H9 (cell line): ENCODE measurements at regions not wholly inside any gene's neighbourhood (a gene's known extent, or its start where the extent isn't known, plus 50 kb on each side); places are given as distances from the start of the nearest gene placed in this dataset.

Experiments used
- DNase-seq: peaks from one replicate; pipeline ENCODE4 v3.0.0-alpha.2; 2017
- H2AFZ ChIP-seq: one replicate; pipeline ENCODE4 v1.6.1; 2013; ENCODE audit warnings: mild to moderate bottlenecking, low read length, control low read depth, moderate library complexity
- H2AK5ac ChIP-seq: 2 replicates; pipeline ENCODE4 v1.6.1; 2013; ENCODE audit warnings: low read length, control low read depth, mixed read lengths; ENCODE audit not compliant: insufficient read length
- H2BK120ac ChIP-seq: one replicate; pipeline ENCODE4 v1.6.1; 2013; ENCODE audit warnings: low read depth, mild to moderate bottlenecking, low read length, control low read depth, inconsistent platforms; ENCODE audit not compliant: poor library complexity, severe bottlenecking
- H2BK12ac ChIP-seq: 2 replicates; pipeline ENCODE4 v1.6.1; 2013; ENCODE audit warnings: low read length, control low read depth, mixed read lengths, low read depth; ENCODE audit not compliant: insufficient read length
- H2BK15ac ChIP-seq: 2 replicates; pipeline ENCODE4 v1.6.1; 2013; ENCODE audit warnings: low read depth, low read length, control low read depth
- H2BK20ac ChIP-seq: one replicate; pipeline ENCODE4 v1.6.1; 2013; ENCODE audit warnings: low read depth, mild to moderate bottlenecking, low read length, control low read depth, inconsistent platforms; ENCODE audit not compliant: poor library complexity, severe bottlenecking
- H2BK5ac ChIP-seq: 2 replicates; pipeline ENCODE4 v1.6.1; 2013; ENCODE audit warnings: low read length, control low read depth, mixed read lengths; ENCODE audit not compliant: insufficient read length
- H3K14ac ChIP-seq: 2 replicates; pipeline ENCODE4 v1.6.1; 2013; ENCODE audit warnings: low read length, control low read depth; ENCODE audit not compliant: insufficient read depth
- H3K18ac ChIP-seq: 2 replicates; pipeline ENCODE4 v1.6.1; 2013; ENCODE audit warnings: low read depth, mild to moderate bottlenecking, mixed read lengths, low read length, control low read depth; ENCODE audit not compliant: insufficient read length
- H3K23ac ChIP-seq: 2 replicates; pipeline ENCODE4 v1.6.1; 2013; ENCODE audit warnings: low read length, control low read depth, mixed read lengths, low read depth; ENCODE audit not compliant: insufficient read length
- H3K23me2 ChIP-seq: 2 replicates; pipeline ENCODE4 v1.6.1; 2013; ENCODE audit warnings: low read depth, mild to moderate bottlenecking, mixed read lengths, low read length, control low read depth; ENCODE audit not compliant: insufficient read length, poor library complexity, severe bottlenecking
- H3K27ac ChIP-seq: 2 replicates; pipeline ENCODE4 v1.5.1; 2013; ENCODE audit warnings: low read length, control low read depth, mixed read lengths, low read depth; ENCODE audit not compliant: insufficient read length
- H3K27me3 ChIP-seq: 2 replicates; pipeline ENCODE4 v1.6.1; 2013; ENCODE audit warnings: low read length, control low read depth, inconsistent platforms; ENCODE audit not compliant: insufficient read depth
- H3K4ac ChIP-seq: 2 replicates; pipeline ENCODE4 v1.6.1; 2013; ENCODE audit warnings: low read depth, mild to moderate bottlenecking, control low read depth, inconsistent platforms, low read length, moderate library complexity
- H3K4me1 ChIP-seq: 2 replicates; pipeline ENCODE4 v1.6.1; 2013; ENCODE audit warnings: low read length, control low read depth, inconsistent platforms; ENCODE audit not compliant: insufficient read depth
- H3K4me2 ChIP-seq: 2 replicates; pipeline ENCODE4 v1.6.1; 2013; ENCODE audit warnings: low read length, control low read depth, mixed read lengths; ENCODE audit not compliant: insufficient read length, insufficient read depth
- H3K56ac ChIP-seq: 2 replicates; pipeline ENCODE4 v1.6.1; 2013; ENCODE audit warnings: low read depth, mild to moderate bottlenecking, mixed read lengths, low read length, control low read depth; ENCODE audit not compliant: insufficient read length
- H3K79me1 ChIP-seq: 2 replicates; pipeline ENCODE4 v1.6.1; 2013; ENCODE audit warnings: low read depth, mild to moderate bottlenecking, moderate library complexity, low read length, control low read depth, inconsistent platforms; ENCODE audit not compliant: insufficient read depth, poor library complexity, severe bottlenecking
- H3K79me2 ChIP-seq: 2 replicates; pipeline ENCODE4 v1.6.1; 2013; ENCODE audit warnings: low read length, control low read depth, inconsistent platforms; ENCODE audit not compliant: insufficient read depth
- H3K9ac ChIP-seq: 2 replicates; pipeline ENCODE4 v1.6.1; 2013; ENCODE audit warnings: low read length, control low read depth, mixed read lengths; ENCODE audit not compliant: insufficient read length; ENCODE audit errors: extremely low read depth
- H3K9me3 ChIP-seq: one replicate; pipeline ENCODE4 v1.6.1; 2013; ENCODE audit warnings: low read depth, low read length, inconsistent platforms; ENCODE audit not compliant: control insufficient read depth
- H3T11ph ChIP-seq: one replicate; pipeline ENCODE4 v1.6.1; 2013; ENCODE audit warnings: mild to moderate bottlenecking, low read length, control low read depth, inconsistent platforms
- H4K20me1 ChIP-seq: one replicate; pipeline ENCODE4 v1.6.1; 2013; ENCODE audit not compliant: control insufficient read depth, insufficient read length, insufficient read depth
- H4K5ac ChIP-seq: 2 replicates; pipeline ENCODE4 v1.6.1; 2013; ENCODE audit warnings: low read depth, mild to moderate bottlenecking, mixed read lengths, low read length, control low read depth; ENCODE audit not compliant: insufficient read length
- H4K8ac ChIP-seq: replicated peaks from 2 replicates; pipeline ENCODE4 v1.6.1; 2013; ENCODE audit warnings: low read length, control low read depth, mixed read lengths, low read depth; ENCODE audit not compliant: insufficient read length
- H4K91ac ChIP-seq: 2 replicates; pipeline ENCODE4 v1.6.1; 2013; ENCODE audit warnings: low read depth, mild to moderate bottlenecking, moderate library complexity, mixed read lengths, low read length, control low read depth; ENCODE audit not compliant: insufficient read length
- H3K27ac Mint-ChIP-seq, 3 experiments: 2 replicates in 2 of 3; 3 replicates in 1 of 3; pipeline ENCODE4 v1.8.0; 2020 to 2021; ENCODE audit warnings: mixed read lengths in 3 of 3, mild to moderate bottlenecking in 1 of 3, moderate library complexity in 1 of 3
- H3K27me3 Mint-ChIP-seq: 2 replicates; pipeline ENCODE4 v1.8.0; 2021; ENCODE audit warnings: low read depth, mild to moderate bottlenecking, moderate library complexity, mixed read lengths
- H3K36me3 Mint-ChIP-seq, 3 experiments: 2 replicates in 2 of 3; 3 replicates in 1 of 3; pipeline ENCODE4 v1.8.0; 2020 to 2021; ENCODE audit warnings: low read depth in 3 of 3, mixed read lengths in 3 of 3; ENCODE audit not compliant: insufficient read depth in 1 of 3
- H3K4me1 Mint-ChIP-seq, 2 experiments: 2 replicates each; pipeline ENCODE4 v1.8.0; 2020; ENCODE audit warnings: mixed read lengths in 2 of 2
- H3K4me3 Mint-ChIP-seq, 2 experiments: 2 replicates in 1 of 2; 3 replicates in 1 of 2; pipeline ENCODE4 v1.8.0; 2020 to 2021; ENCODE audit warnings: mild to moderate bottlenecking in 2 of 2, mixed read lengths in 2 of 2, moderate library complexity in 1 of 2
- H3K9me3 Mint-ChIP-seq, 2 experiments: 2 replicates in 1 of 2; 3 replicates in 1 of 2; pipeline ENCODE4 v1.8.0; 2020; ENCODE audit warnings: mild to moderate bottlenecking in 2 of 2, mixed read lengths in 2 of 2, moderate library complexity in 1 of 2
- CTCF ChIP-seq: fragments of 200-600 bp; sonication (generic); conservative IDR thresholded peaks from 3 replicates; pipeline ENCODE4 v1.8.0; 2021; ENCODE audit warnings: antibody characterized with exemption, mild to moderate bottlenecking
- WGBS: extraction: QIAGEN DNeasy Blood & Tissue Kit; methylation state at CpG from one replicate; pipeline ENCODE4 v1.1.7; 2013; ENCODE audit warnings: missing lambda C conversion rate, low lambda C conversion rate, mixed read lengths; ENCODE audit not compliant: insufficient read length; ENCODE audit errors: extremely low coverage; 5-methylcytosine and 5-hydroxymethylcytosine counted together

GRCh38 chr5:87136733-87137132, 130.9 kb upstream of the RASA1 start:
- WGBS, result no CpG with 5 or more reads among the region's 1 CpG
- no peak for TF ChIP-seq CTCF
- H3K14ac ChIP-seq, result no peak overlapping the region
- H3K79me1 ChIP-seq, result no peaks in the 10 kb centered on the region
- H4K91ac ChIP-seq, result no peak overlapping the region
- H2BK15ac ChIP-seq, result no peak overlapping the region
- H3K27ac Mint-ChIP-seq, result no peak overlapping the region
- no peak overlapping the region for H3K27ac ChIP-seq
- no peak overlapping the region for H2BK12ac ChIP-seq
- H3K4me3 Mint-ChIP-seq, result no peak overlapping the region
- H2BK5ac ChIP-seq, result no peak overlapping the region
- no peak overlapping the region for H3K9ac ChIP-seq
- H3K27me3 ChIP-seq, result no peaks in the 10 kb centered on the region
- no peak overlapping the region for H3K56ac ChIP-seq
- no peak overlapping the region for H2BK120ac ChIP-seq
- H3K9me3 ChIP-seq, result no peaks in the 10 kb centered on the region
- H4K5ac ChIP-seq, result no peak overlapping the region
- H3T11ph ChIP-seq, result no peak overlapping the region
- H3K23ac ChIP-seq, result no peak overlapping the region
- H2AK5ac ChIP-seq, result no peak overlapping the region
- H3K18ac ChIP-seq, result no peak overlapping the region
- H3K4ac ChIP-seq, result no peak overlapping the region
- H3K9me3 Mint-ChIP-seq, result no peaks in the 10 kb centered on the region
- no peaks in the 10 kb centered on the region for H3K79me2 ChIP-seq
- no peak overlapping the region for H2AFZ ChIP-seq
- H3K27me3 Mint-ChIP-seq, result no peaks in the 10 kb centered on the region
- H3K4me1 Mint-ChIP-seq, result peaks cover 4% of the 10 kb centered on the region in 2 experiments; a peak in 3 of 4 replicates
- H3K4me1 ChIP-seq, result no peaks in the 10 kb centered on the region
- no peak overlapping the region for H2BK20ac ChIP-seq
- H4K20me1 ChIP-seq, result no peaks in the 10 kb centered on the region
- no peaks in the 10 kb centered on the region for H3K23me2 ChIP-seq
- H4K8ac ChIP-seq, result no peak overlapping the region
- H3K36me3 Mint-ChIP-seq, result no peaks in the 10 kb centered on the region
- H3K4me2 ChIP-seq, result no peak overlapping the region
- DNase-seq, result no peak
